Neural progenitor cell (in vitro differentiated cells): ENCODE measurements at regions not wholly inside any gene's neighbourhood (a gene's known extent, or its start where the extent isn't known, plus 50 kb on each side); places are given as distances from the start of the nearest gene placed in this dataset.
"Not testable (repeated sequence)": the region's sequence is repeated elsewhere in the genome, so short reads cannot be mapped to it uniquely, and the experiment has no call there.

Experiments used
- EZH2 ChIP-seq: fragments of 200-600 bp; sonication (generic); IDR thresholded peaks from 2 replicates; pipeline ENCODE4 v1.6.1; 2017; ENCODE audit warnings: antibody characterized with exemption, mild to moderate bottlenecking, moderate library complexity
- EZH2phosphoT487 ChIP-seq: fragments of 200-600 bp; sonication (generic); IDR thresholded peaks from 2 replicates; pipeline ENCODE4 v1.6.1; 2017; ENCODE audit warnings: antibody characterized with exemption

- not testable (repeated sequence) for TF ChIP-seq EZH2phosphoT487, EZH2
Observed at GRCh38 chr17:15836991-15837390, 104.9 kb downstream of the TBC1D26 start.
